SKM-1 treated with dmso at 0.1 percent for 144 hours (cell line): ENCODE measurements at regions not wholly inside any gene's neighbourhood (a gene's known extent, or its start where the extent isn't known, plus 50 kb on each side); places are given as distances from the start of the nearest gene placed in this dataset.
"Not testable (repeated sequence)": the region's sequence is repeated elsewhere in the genome, so short reads cannot be mapped to it uniquely, and the experiment has no call there.

Experiments
- DNase-seq: peaks from one replicate; lab custom pipeline; 2025; ENCODE audit not compliant: unreplicated experiment; lab: John Stamatoyannopoulos, UW

- no peak for DNase-seq
Measured at GRCh38 chr5:1654786-1655495, 131.2 kb upstream of the LPCAT1 start.

DNA sequence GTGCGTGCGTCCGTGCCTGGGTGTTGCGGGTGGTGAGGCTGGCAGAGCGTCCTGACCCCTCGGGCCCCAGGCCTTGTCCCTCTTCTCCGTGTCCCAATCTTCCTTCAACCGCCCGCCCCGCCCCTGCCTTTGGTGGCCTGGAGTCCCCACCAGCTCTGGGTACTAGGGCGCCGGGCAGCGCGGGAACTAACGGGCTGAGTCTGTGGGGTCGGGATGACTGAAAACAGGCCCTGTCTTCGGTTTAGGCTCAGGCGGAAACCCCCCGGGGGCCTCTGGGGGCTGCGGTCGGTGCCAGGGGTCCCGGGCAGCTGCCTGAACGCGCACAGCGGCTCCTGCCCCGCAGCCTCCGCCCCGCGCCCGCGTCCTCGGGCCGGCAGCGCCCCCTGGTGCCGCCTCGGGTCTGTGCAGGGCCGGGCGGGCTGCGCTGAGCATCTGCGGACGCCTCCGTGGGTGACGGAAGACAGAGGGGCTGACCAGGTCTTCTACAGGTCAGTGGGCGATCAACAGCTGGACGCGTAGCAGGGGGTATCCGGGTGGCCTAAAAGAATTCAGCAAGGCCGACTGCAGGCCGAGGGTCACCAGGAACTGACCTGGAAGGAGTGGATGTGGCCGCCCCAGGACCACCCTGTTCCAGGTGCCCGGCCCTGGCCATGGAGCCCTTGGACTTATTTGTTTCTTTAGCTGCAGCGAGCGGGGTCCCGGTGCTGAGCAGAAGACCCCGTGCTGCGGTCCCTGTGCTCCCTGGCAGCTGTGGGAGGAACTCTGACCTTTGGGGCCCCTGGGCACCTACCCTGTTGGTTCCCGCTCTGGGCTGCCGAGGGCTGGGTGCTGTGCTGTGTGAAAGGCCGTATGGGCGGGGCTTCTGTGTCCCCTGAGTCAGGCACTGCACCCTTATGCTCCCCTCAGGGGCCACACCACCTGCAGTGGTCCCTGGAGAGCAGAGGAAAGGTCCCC is 130.2 kb upstream of the LPCAT1 start:
- DNase-seq, result not testable (repeated sequence)

GRCh38 chr5:1652873-1653697 is 129.3 kb upstream of the LPCAT1 start:
- DNase-seq, result no peak

- DNase-seq, result no peak
Measured at GRCh38 chr5:1651971-1652872, 128.5 kb upstream of the LPCAT1 start.

GRCh38 chr5:1651250-1651649 is 127.5 kb upstream of the LPCAT1 start:
- DNase-seq, result no peak

DNA sequence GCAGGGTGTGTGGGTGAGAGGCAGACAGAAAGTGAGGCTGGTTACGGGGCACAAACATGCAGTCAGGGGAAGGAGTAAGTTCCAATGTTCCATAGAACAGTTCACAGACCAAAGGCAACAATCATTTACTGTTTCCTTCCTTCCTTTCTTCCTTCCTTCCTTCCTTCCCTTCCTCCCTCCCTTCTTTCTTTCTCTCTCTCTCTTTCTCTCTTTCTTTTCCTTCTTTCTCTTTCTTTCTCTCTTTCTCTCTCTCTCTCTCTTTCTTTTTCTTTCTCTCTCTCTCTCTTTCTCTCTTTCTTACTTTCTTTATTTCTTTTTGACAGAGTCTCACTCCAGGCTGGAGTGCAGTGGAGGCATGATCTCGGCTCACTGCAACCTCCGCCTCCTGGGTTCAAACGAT is 125.8 kb upstream of the LPCAT1 start:
- no peak for DNase-seq

DNA sequence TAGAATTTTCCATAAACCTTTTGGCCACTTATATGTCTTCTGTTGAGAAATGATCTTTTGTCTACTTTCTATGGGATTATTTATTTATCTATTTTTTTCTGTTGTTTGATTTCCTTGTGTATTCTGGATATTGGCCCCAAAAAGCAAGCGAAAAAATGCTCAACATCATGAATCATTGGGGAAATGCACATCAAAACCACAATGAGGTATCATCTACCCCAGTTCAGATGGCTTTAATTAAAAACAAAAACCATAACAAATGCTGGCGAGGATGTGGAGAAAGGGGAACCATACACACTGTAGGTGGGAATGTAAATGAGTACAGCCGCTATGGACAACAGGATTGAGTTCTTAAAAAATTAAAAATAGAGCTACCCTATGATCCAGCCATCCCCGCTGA is 125.0 kb upstream of the LPCAT1 start:
- DNase-seq, result no peak

GRCh38 chr5:1647580-1647979 is 123.8 kb upstream of the LPCAT1 start:
- no peak for DNase-seq

GRCh38 chr5:1644810-1645571 is 121.2 kb upstream of the LPCAT1 start:
- DNase-seq, result peak; percentile 48

DNA sequence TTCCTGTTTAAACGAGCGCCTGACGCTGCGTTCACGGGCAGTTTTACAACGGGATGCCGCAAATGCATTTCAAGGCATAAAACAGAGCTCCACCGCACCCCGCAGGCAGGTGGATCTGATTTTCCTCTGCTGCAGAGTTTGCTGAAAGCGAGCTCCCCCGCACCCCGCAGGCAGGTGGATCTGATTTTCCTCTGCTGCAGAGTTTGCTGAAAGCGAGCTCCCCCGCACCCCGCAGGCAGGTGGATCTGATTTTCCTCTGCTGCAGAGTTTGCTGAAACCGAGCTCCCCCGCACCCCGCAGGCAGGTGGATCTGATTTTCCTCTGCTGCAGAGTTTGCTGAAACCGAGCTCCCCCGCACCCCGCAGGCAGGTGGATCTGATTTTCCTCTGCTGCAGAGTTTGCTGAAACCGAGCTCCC is 120.6 kb upstream of the LPCAT1 start:
- not testable (repeated sequence) for DNase-seq

DNA sequence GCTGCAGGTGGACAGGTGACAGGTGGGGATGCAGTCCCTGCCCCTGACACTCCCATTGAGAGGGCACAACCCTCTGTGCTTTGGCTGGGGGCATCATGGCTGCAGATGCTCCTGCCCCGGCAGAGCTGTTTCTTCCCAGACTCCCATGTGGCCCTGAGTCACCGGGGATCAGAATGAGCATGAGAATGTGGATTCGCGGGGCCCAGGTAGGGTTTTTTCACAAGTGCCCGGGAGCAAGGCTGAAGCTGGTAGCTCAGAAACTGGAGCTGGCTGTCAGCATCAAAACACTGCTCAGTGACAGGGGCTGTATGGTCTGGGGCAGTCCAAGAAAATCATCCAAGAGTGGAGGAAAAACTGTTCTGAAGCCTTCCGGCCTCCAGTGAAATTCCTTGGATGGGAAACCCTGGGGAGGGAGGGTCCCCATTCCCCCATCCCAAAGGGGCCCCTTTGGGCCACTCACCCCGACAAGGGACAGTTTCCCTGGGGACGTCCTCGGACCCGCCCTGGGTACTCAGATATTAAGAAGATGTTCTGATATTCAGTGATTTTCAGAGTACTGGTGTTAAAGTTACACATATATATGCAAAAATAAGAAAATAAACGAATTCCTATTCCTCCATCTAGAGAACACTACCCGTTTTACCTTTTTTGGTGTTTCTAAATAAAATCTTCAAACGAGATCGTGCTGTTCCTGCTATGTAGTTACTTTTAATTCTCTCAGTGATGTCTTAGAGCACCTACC is 120.1 kb upstream of the LPCAT1 start:
- DNase-seq, result no peak

GRCh38 chr5:1642621-1643061 is 118.9 kb upstream of the LPCAT1 start:
- no peak for DNase-seq

- DNase-seq, result no peak
Measured at GRCh38 chr5:1642221-1642620, 118.5 kb upstream of the LPCAT1 start.

- DNase-seq, result peak; percentile 86
Measured at GRCh38 chr5:1641560-1642166, 117.9 kb upstream of the LPCAT1 start.

GRCh38 chr5:1641041-1641440 is 117.3 kb upstream of the LPCAT1 start:
- DNase-seq, result no peak

GRCh38 chr5:1640421-1640881 is 116.7 kb upstream of the LPCAT1 start:
- DNase-seq, result no peak

GRCh38 chr5:1639757-1640156 is 116.0 kb upstream of the LPCAT1 start:
- no peak for DNase-seq
